HEK293T (cell line): ENCODE measurements at regions not wholly inside any gene's neighbourhood (a gene's known extent, or its start where the extent isn't known, plus 50 kb on each side); places are given as distances from the start of the nearest gene placed in this dataset.

Experiments
- ARNT ChIP-seq: fragments of 450-650 bp; IDR thresholded peaks from 2 replicates; pipeline ENCODE4 v1.6.1; 2017; ENCODE audit warnings: mild to moderate bottlenecking
- NFRKB ChIP-seq: fragments of 450-650 bp; IDR thresholded peaks from 2 replicates; pipeline ENCODE4 v1.6.1; 2016; ENCODE audit warnings: mild to moderate bottlenecking, moderate library complexity
- SP1 ChIP-seq: fragments of 450-650 bp; IDR thresholded peaks from 2 replicates; pipeline ENCODE4 v1.6.1; 2017
- SUZ12 ChIP-seq: fragments of 450-650 bp; IDR thresholded peaks from 2 replicates; pipeline ENCODE4 v1.6.1; 2016; ENCODE audit warnings: mild to moderate bottlenecking
- TARDBP ChIP-seq: fragments of 450-650 bp; IDR thresholded peaks from 2 replicates; pipeline ENCODE4 v1.6.1; 2016

DNA sequence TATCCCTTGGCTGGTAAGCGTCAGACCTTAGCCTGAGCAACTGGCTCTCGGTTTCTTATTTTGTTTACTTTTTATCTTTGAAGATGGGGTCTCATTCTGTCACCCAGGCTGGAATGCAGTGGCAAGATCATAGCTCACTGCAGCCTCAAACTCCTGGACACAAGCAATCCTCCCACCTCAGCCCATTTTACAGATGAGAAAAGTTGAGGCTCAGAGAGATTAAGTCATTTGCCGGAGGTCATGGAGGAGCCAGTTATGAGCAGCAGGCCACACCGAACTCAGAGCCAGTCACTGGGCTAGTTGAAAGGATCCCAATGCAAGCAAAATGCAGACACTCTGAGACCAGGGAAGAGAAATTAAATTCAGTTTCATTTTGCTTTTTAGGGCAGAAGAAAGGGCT lies 293.6 kb downstream of the SHQ1 start:
- TF ChIP-seq TARDBP (no peak), SP1 (no peak), SUZ12 (no peak), NFRKB (no peak), ARNT (no peak)
